HEK293 (cell line): ENCODE measurements at regions not wholly inside any gene's neighbourhood (a gene's known extent, or its start where the extent isn't known, plus 50 kb on each side); places are given as distances from the start of the nearest gene placed in this dataset.

Experiments used
- CTCF ChIP-seq: fragments of 450-650 bp; formaldehyde crosslinking; IDR thresholded peaks from 2 replicates; pipeline ENCODE4 v1.5.1; 2016; ENCODE audit warnings: missing biosample characterization, missing genetic modification characterization
- SALL2 ChIP-seq: fragments of 450-650 bp; formaldehyde crosslinking; IDR thresholded peaks from 2 replicates; pipeline ENCODE4 v1.5.0; 2017; ENCODE audit warnings: missing biosample characterization, mild to moderate bottlenecking, missing genetic modification characterization, borderline replicate concordance
- YY1 ChIP-seq: fragments of 450-650 bp; formaldehyde crosslinking; IDR thresholded peaks from 2 replicates; pipeline ENCODE4 v1.5.1; 2018; ENCODE audit warnings: missing biosample characterization, missing genetic modification characterization
- ZFHX2 ChIP-seq: fragments of 450-650 bp; formaldehyde crosslinking; conservative IDR thresholded peaks from 2 replicates; pipeline ENCODE4 v1.5.1; 2016; ENCODE audit warnings: missing biosample characterization, missing genetic modification characterization
- ZFP37 ChIP-seq: fragments of 450-650 bp; formaldehyde crosslinking; IDR thresholded peaks from 2 replicates; pipeline ENCODE4 v1.5.1; 2016; ENCODE audit warnings: missing biosample characterization, missing genetic modification characterization
- ZNF24 ChIP-seq: fragments of 450-650 bp; formaldehyde crosslinking; IDR thresholded peaks from 2 replicates; pipeline ENCODE4 v1.5.1; 2016; ENCODE audit warnings: missing biosample characterization, missing genetic modification characterization
- ZNF266 ChIP-seq: fragments of 450-650 bp; formaldehyde crosslinking; IDR thresholded peaks from 2 replicates; pipeline ENCODE4 v1.5.1; 2016; ENCODE audit warnings: missing biosample characterization, missing genetic modification characterization, low read depth
- ZNF274 ChIP-seq, 2 experiments: fragments of 200-500 bp in 1 of 2; fragments of 450-650 bp in 1 of 2; sonication (Bioruptor generic) in 1 of 2; formaldehyde crosslinking in 1 of 2; IDR thresholded peaks; 2 replicates each; pipeline versions ENCODE4 v1.5.1 to v1.6.1; 2014 to 2016; ENCODE audit warnings: borderline replicate concordance in 1 of 2, inconsistent platforms in 1 of 2, low read length in 1 of 2, missing biosample characterization in 1 of 2, missing genetic modification characterization in 1 of 2
- ZNF514 ChIP-seq: fragments of 450-650 bp; formaldehyde crosslinking; IDR thresholded peaks from 2 replicates; pipeline ENCODE4 v1.5.1; 2016; ENCODE audit warnings: missing biosample characterization, missing genetic modification characterization
- ZNF629 ChIP-seq: fragments of 450-650 bp; formaldehyde crosslinking; IDR thresholded peaks from 2 replicates; pipeline ENCODE4 v1.5.1; 2017; ENCODE audit warnings: missing biosample characterization, missing genetic modification characterization
- ZNF639 ChIP-seq: fragments of 450-650 bp; formaldehyde crosslinking; IDR thresholded peaks from 2 replicates; pipeline ENCODE4 v1.5.1; 2016; ENCODE audit warnings: missing biosample characterization, missing genetic modification characterization

DNA sequence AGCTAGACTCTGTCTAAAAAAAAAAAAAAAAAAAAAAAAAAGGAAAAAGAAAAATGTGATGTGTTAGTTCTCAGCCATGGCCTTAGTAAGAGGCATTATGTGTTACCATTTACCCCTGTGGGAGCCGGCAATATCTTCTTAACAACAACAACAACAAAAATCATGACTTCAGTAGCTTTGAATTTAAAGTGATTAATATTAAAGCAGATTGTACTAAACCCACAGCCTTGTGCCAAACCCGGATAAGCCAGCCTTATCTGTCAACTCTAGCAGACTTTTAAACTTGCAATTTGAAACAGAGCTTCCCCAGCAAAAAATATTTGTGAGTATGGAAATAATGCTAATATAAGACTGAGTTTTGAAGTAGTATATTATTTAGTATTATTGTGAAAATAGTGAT is 462.1 kb upstream of the GNPDA2 start:
- TF ChIP-seq ZNF514 (tag by site-specific recombination) (no peak), ZNF639 (tag by site-specific recombination) (no peak), ZFHX2 (tag by site-specific recombination) (no peak), ZNF24 (tag by site-specific recombination) (no peak), CTCF (tag by site-specific recombination) (no peak), YY1 (tag by site-specific recombination) (no peak), ZFP37 (tag by site-specific recombination) (no peak), ZNF266 (no peak), ZNF274 (IDR thresholded peaks at IDR 0.05; ENCODE audit: low read length) (no peak), ZNF274 (tag by site-specific recombination; IDR thresholded peaks at IDR 0.05; ENCODE audit: borderline replicate concordance) (no peak), ZNF629 (no peak), SALL2 (tag by site-specific recombination) (no peak)
